HG03280 (cell line): ENCODE measurements at regions not wholly inside any gene's neighbourhood (a gene's known extent, or its start where the extent isn't known, plus 50 kb on each side); places are given as distances from the start of the nearest gene placed in this dataset.
"Not testable (repeated sequence)": the region's sequence is repeated elsewhere in the genome, so short reads cannot be mapped to it uniquely, and the experiment has no call there.

ENCODE experiments used
- ATAC-seq: cut with Tn5 transposase; IDR thresholded peaks from one replicate; pipeline ENCODE4 v1.9.1; 2021; ENCODE audit warnings: mild to moderate bottlenecking, moderate library complexity; ENCODE audit not compliant: unreplicated experiment

GRCh38 chr4:101670897-101671296 is 119.6 kb upstream of the BANK1 start:
- no peak for ATAC-seq

- ATAC-seq: no peak
These were observed 120.2 kb upstream of the BANK1 start for GRCh38 chr4:101670370-101670769.

GRCh38 chr4:101669832-101670188 is 120.7 kb upstream of the BANK1 start:
- no peak for ATAC-seq

- ATAC-seq: no peak
These were observed 121.2 kb upstream of the BANK1 start for GRCh38 chr4:101669138-101669831.

- no peak for ATAC-seq
These were observed 123.2 kb upstream of the BANK1 start for GRCh38 chr4:101667348-101667747.

GRCh38 chr4:101660607-101661006 is 129.9 kb upstream of the BANK1 start:
- ATAC-seq: no peak

- ATAC-seq: no peak
These were observed 134.7 kb upstream of the BANK1 start for GRCh38 chr4:101655857-101656256.

- ATAC-seq: no peak
These were observed 135.5 kb upstream of the BANK1 start for GRCh38 chr4:101655005-101655404.

GRCh38 chr4:101651778-101652177 is 138.8 kb upstream of the BANK1 start:
- no peak for ATAC-seq

- ATAC-seq: no peak
These were observed 140.6 kb upstream of the BANK1 start for GRCh38 chr4:101649790-101650515.

GRCh38 chr4:101647710-101648034 is 142.9 kb upstream of the BANK1 start:
- no peak for ATAC-seq

GRCh38 chr4:101644516-101644915 is 146.0 kb upstream of the BANK1 start:
- no peak for ATAC-seq

- ATAC-seq: no peak
These were observed 147.2 kb upstream of the BANK1 start for GRCh38 chr4:101643186-101643837.

- ATAC-seq: not testable (repeated sequence)
These were observed 157.8 kb upstream of the BANK1 start for GRCh38 chr4:101632766-101633165.

GRCh38 chr4:101630319-101630986 is 160.1 kb upstream of the BANK1 start:
- ATAC-seq: no peak

- no peak for ATAC-seq
These were observed 169.4 kb upstream of the BANK1 start for GRCh38 chr4:101621120-101621519.

- no peak for ATAC-seq
These were observed 174.9 kb upstream of the BANK1 start for GRCh38 chr4:101615652-101616051.

- not testable (repeated sequence) for ATAC-seq
These were observed 183.5 kb upstream of the BANK1 start for GRCh38 chr4:101606989-101607388.

- ATAC-seq: no peak
These were observed 185.6 kb upstream of the BANK1 start for GRCh38 chr4:101604976-101605375.

GRCh38 chr4:101600287-101600686 is 190.2 kb upstream of the BANK1 start:
- no peak for ATAC-seq

- ATAC-seq: no peak
These were observed 190.9 kb upstream of the BANK1 start for GRCh38 chr4:101599620-101600019.
